Trophoblast cell (in vitro differentiated cells and primary cell): ENCODE measurements at regions not wholly inside any gene's neighbourhood (a gene's known extent, or its start where the extent isn't known, plus 50 kb on each side); places are given as distances from the start of the nearest gene placed in this dataset.

Experiments
- DNase-seq, 2 donors: peaks; one replicate each; pipeline ENCODE4 v3.0.0-alpha.2; 2016
- H2AFZ ChIP-seq: 2 replicates; pipeline ENCODE4 v1.6.1; 2013; ENCODE audit warnings: low read length, moderate library complexity, mild to moderate bottlenecking; ENCODE audit not compliant: insufficient read depth, poor library complexity
- H2AK5ac ChIP-seq: 2 replicates; pipeline ENCODE4 v1.6.1; 2013; ENCODE audit warnings: mild to moderate bottlenecking, low read length
- H2BK120ac ChIP-seq: 2 replicates; pipeline ENCODE4 v1.6.1; 2013; ENCODE audit warnings: low read length, mild to moderate bottlenecking, moderate library complexity; ENCODE audit not compliant: insufficient read depth, poor library complexity
- H2BK12ac ChIP-seq: 2 replicates; pipeline ENCODE4 v1.6.1; 2013; ENCODE audit warnings: mild to moderate bottlenecking, low read length, moderate library complexity
- H2BK5ac ChIP-seq: 2 replicates; pipeline ENCODE4 v1.6.1; 2013; ENCODE audit warnings: low read length, low read depth, moderate library complexity, mild to moderate bottlenecking; ENCODE audit not compliant: poor library complexity
- H3K14ac ChIP-seq: 2 replicates; pipeline ENCODE4 v1.6.1; 2013; ENCODE audit warnings: mild to moderate bottlenecking, low read length
- H3K18ac ChIP-seq: 2 replicates; pipeline ENCODE4 v1.6.1; 2013; ENCODE audit warnings: mild to moderate bottlenecking, low read length
- H3K23ac ChIP-seq: 2 replicates; pipeline ENCODE4 v1.6.1; 2013; ENCODE audit warnings: low read length
- H3K27ac ChIP-seq: 2 replicates; pipeline ENCODE4 v1.5.1; 2013; ENCODE audit warnings: low read depth, mild to moderate bottlenecking, inconsistent platforms, low read length, moderate library complexity
- H3K27me3 ChIP-seq: 2 replicates; pipeline ENCODE4 v1.6.1; 2013; ENCODE audit warnings: inconsistent platforms, mild to moderate bottlenecking, low read length, moderate library complexity; ENCODE audit not compliant: insufficient read depth
- H3K36me3 ChIP-seq, 2 experiments: 1 replicate in 1 of 2; 2 replicates in 1 of 2; pipeline ENCODE4 v1.6.1; 2013; ENCODE audit warnings: low read length in 2 of 2, mild to moderate bottlenecking in 2 of 2, moderate library complexity in 1 of 2; ENCODE audit not compliant: insufficient read depth in 2 of 2, control insufficient read depth in 1 of 2
- H3K4ac ChIP-seq: 2 replicates; pipeline ENCODE4 v1.6.1; 2013; ENCODE audit warnings: low read depth, mild to moderate bottlenecking, low read length, moderate library complexity
- H3K4me1 ChIP-seq, 2 experiments: 1 replicate in 1 of 2; 2 replicates in 1 of 2; pipeline ENCODE4 v1.6.1; 2013; ENCODE audit warnings: low read length in 2 of 2, mild to moderate bottlenecking in 2 of 2, moderate library complexity in 1 of 2; ENCODE audit not compliant: insufficient read depth in 2 of 2, control insufficient read depth in 1 of 2
- H3K4me2 ChIP-seq: 2 replicates; pipeline ENCODE4 v1.6.1; 2013; ENCODE audit warnings: inconsistent platforms, mild to moderate bottlenecking, low read length, moderate library complexity
- H3K4me3 ChIP-seq: 2 replicates; pipeline ENCODE4 v1.5.1; 2013; ENCODE audit warnings: mild to moderate bottlenecking, low read depth, low read length, inconsistent platforms
- H3K79me1 ChIP-seq: one replicate; pipeline ENCODE4 v1.6.1; 2013; ENCODE audit warnings: low read length
- H3K79me2 ChIP-seq: 2 replicates; pipeline ENCODE4 v1.6.1; 2013; ENCODE audit warnings: low read length, mild to moderate bottlenecking; ENCODE audit not compliant: control insufficient read depth, insufficient read depth, poor library complexity
- H3K9ac ChIP-seq: 2 replicates; pipeline ENCODE4 v1.6.1; 2013; ENCODE audit warnings: mild to moderate bottlenecking, low read length
- H3K9me3 ChIP-seq: 2 replicates; pipeline ENCODE4 v1.6.1; 2013; ENCODE audit warnings: low read depth, mild to moderate bottlenecking, control low read depth, inconsistent platforms, low read length; ENCODE audit not compliant: insufficient read depth
- H4K12ac ChIP-seq: 2 replicates; pipeline ENCODE4 v1.6.1; 2013; ENCODE audit warnings: low read depth, mild to moderate bottlenecking, low read length, moderate library complexity
- H4K8ac ChIP-seq: 2 replicates; pipeline ENCODE4 v1.6.1; 2013; ENCODE audit warnings: low read depth, mild to moderate bottlenecking, low read length, moderate library complexity
- H4K91ac ChIP-seq: one replicate; pipeline ENCODE4 v1.6.1; 2013; ENCODE audit warnings: low read depth, mild to moderate bottlenecking, low read length, moderate library complexity
- WGBS: extraction: QIAGEN DNeasy Blood & Tissue Kit; methylation state at CpG from one replicate; pipeline ENCODE4 v1.1.7; 2013; ENCODE audit warnings: missing lambda C conversion rate; ENCODE audit not compliant: insufficient read length, insufficient coverage; ENCODE audit errors: extremely low coverage; 5-methylcytosine and 5-hydroxymethylcytosine counted together

- no peak overlapping the region for H4K91ac ChIP-seq
- no peak overlapping the region for H4K8ac ChIP-seq
- no peak overlapping the region for H4K12ac ChIP-seq
- H3K4me2 ChIP-seq = no peak overlapping the region
- H3K9me3 ChIP-seq = no peaks in the 10 kb centered on the region
- H2BK12ac ChIP-seq = no peak overlapping the region
- WGBS = no CpG with 5 or more reads among the region's 2 CpGs
- H2AK5ac ChIP-seq = no peak overlapping the region
- H3K23ac ChIP-seq = no peak overlapping the region
- no peak overlapping the region for H2BK5ac ChIP-seq
- no peak overlapping the region for H3K4me3 ChIP-seq
- H3K9ac ChIP-seq = no peak overlapping the region
- H3K79me1 ChIP-seq = no peaks in the 10 kb centered on the region
- DNase-seq = no peak
- no peaks in the 10 kb centered on the region for H3K79me2 ChIP-seq
- no peak overlapping the region for H2BK120ac ChIP-seq
- no peak overlapping the region for H3K18ac ChIP-seq
- no peaks in the 10 kb centered on the region for H3K4me1 ChIP-seq
- no peak overlapping the region for H3K27ac ChIP-seq
- no peaks in the 10 kb centered on the region for H3K36me3 ChIP-seq
- no peak overlapping the region for H3K14ac ChIP-seq
- no peaks in the 10 kb centered on the region for H3K27me3 ChIP-seq
- no peak overlapping the region for H3K4ac ChIP-seq
- no peak overlapping the region for H2AFZ ChIP-seq
Measured at GRCh38 chr11:37727371-37727770, 1129.3 kb upstream of the RAG2 start.

GRCh38 chr11:37724315-37724714, 1126.3 kb upstream of the RAG2 start:
- Histone ChIP-seq H3K4ac (no peak overlapping the region), H4K12ac (no peak overlapping the region), H2BK12ac (no peak overlapping the region), H3K79me2 (no peaks in the 10 kb centered on the region), H3K27ac (no peak overlapping the region), H3K9me3 (no peaks in the 10 kb centered on the region), H3K14ac (no peak overlapping the region), H3K18ac (no peak overlapping the region), H3K36me3 (no peaks in the 10 kb centered on the region), H3K23ac (no peak overlapping the region), H4K91ac (no peak overlapping the region), H2BK120ac (no peak overlapping the region), H2AK5ac (no peak overlapping the region), H3K79me1 (no peaks in the 10 kb centered on the region), H3K27me3 (no peaks in the 10 kb centered on the region), H2AFZ (no peak overlapping the region), H2BK5ac (no peak overlapping the region), H3K9ac (no peak overlapping the region), H3K4me1 (no peaks in the 10 kb centered on the region), H4K8ac (no peak overlapping the region), H3K4me3 (no peak overlapping the region), H3K4me2 (no peak overlapping the region)
- WGBS = no CpG with 5 or more reads among the region's 4 CpGs
- no peak for DNase-seq

GRCh38 chr11:37721485-37721884, 1123.4 kb upstream of the RAG2 start:
- H3K27me3 ChIP-seq = no peaks in the 10 kb centered on the region
- no peak overlapping the region for H4K8ac ChIP-seq
- no peak overlapping the region for H3K4ac ChIP-seq
- no peak overlapping the region for H2AFZ ChIP-seq
- no peaks in the 10 kb centered on the region for H3K79me2 ChIP-seq
- H3K36me3 ChIP-seq = no peaks in the 10 kb centered on the region
- no peak overlapping the region for H2AK5ac ChIP-seq
- no peak for DNase-seq
- no peak overlapping the region for H3K23ac ChIP-seq
- no peaks in the 10 kb centered on the region for H3K4me1 ChIP-seq
- no peak overlapping the region for H2BK12ac ChIP-seq
- H3K14ac ChIP-seq = no peak overlapping the region
- no peak overlapping the region for H3K9ac ChIP-seq
- no peak overlapping the region for H4K12ac ChIP-seq
- no peak overlapping the region for H2BK120ac ChIP-seq
- WGBS = no CpG with 5 or more reads among the region's 2 CpGs
- no peak overlapping the region for H3K18ac ChIP-seq
- no peak overlapping the region for H3K4me3 ChIP-seq
- H3K9me3 ChIP-seq = no peaks in the 10 kb centered on the region
- H3K79me1 ChIP-seq = no peaks in the 10 kb centered on the region
- H3K4me2 ChIP-seq = no peak overlapping the region
- no peak overlapping the region for H3K27ac ChIP-seq
- H4K91ac ChIP-seq = no peak overlapping the region
- H2BK5ac ChIP-seq = no peak overlapping the region

- Histone ChIP-seq H3K79me2 (no peaks in the 10 kb centered on the region), H2BK12ac (no peak overlapping the region), H4K91ac (no peak overlapping the region), H3K9ac (no peak overlapping the region), H3K9me3 (no peaks in the 10 kb centered on the region), H3K18ac (no peak overlapping the region), H3K23ac (no peak overlapping the region), H3K27ac (no peak overlapping the region), H3K4ac (no peak overlapping the region), H2AK5ac (no peak overlapping the region), H3K4me3 (no peak overlapping the region), H4K8ac (no peak overlapping the region), H4K12ac (no peak overlapping the region), H2BK120ac (no peak overlapping the region), H2BK5ac (no peak overlapping the region), H3K14ac (no peak overlapping the region), H3K79me1 (no peaks in the 10 kb centered on the region), H3K4me1 (no peaks in the 10 kb centered on the region), H3K4me2 (no peak overlapping the region), H2AFZ (no peak overlapping the region), H3K27me3 (no peaks in the 10 kb centered on the region), H3K36me3 (no peaks in the 10 kb centered on the region)
- no CpG with 5 or more reads among the region's 1 CpG for WGBS
- DNase-seq = no peak
Measured at GRCh38 chr11:37718431-37718999, 1120.5 kb upstream of the RAG2 start.
